ENCODE measurements at regions not wholly inside any gene's neighbourhood (a gene's known extent, or its start where the extent isn't known, plus 50 kb on each side); places are given as distances from the start of the nearest gene placed in this dataset.

GRCh38 chr13:106967391-106967790, 399.5 kb upstream of the ARGLU1 start:
- no peak overlapping the region for H3K4me2 ChIP-seq (ENCODE audit: insufficient read depth, insufficient read length, low read length)
- H3K9me3 ChIP-seq (ENCODE audit: control insufficient read depth, low read depth, low read length), result no peaks in the 10 kb centered on the region
- no peak overlapping the region for H4K5ac ChIP-seq (ENCODE audit: insufficient read length, low read depth, low read length)
- Mint-ChIP-seq H3K4me1 (no peaks in the 10 kb centered on the region; a peak in 1 of 4 replicates), H3K4me3 (no peak overlapping the region), H3K36me3 (ENCODE audit: insufficient read depth in 1 of 3, low read depth in 3 of 3) (no peaks in the 10 kb centered on the region), H3K27me3 (ENCODE audit: low read depth) (no peaks in the 10 kb centered on the region), H3K9me3 (no peaks in the 10 kb centered on the region), H3K27ac (no peak overlapping the region)
- no peak overlapping the region for H3K18ac ChIP-seq (ENCODE audit: insufficient read length, low read depth, low read length)
- no peak overlapping the region for H2AFZ ChIP-seq (ENCODE audit: low read length)
- H4K8ac ChIP-seq (replicated peaks; ENCODE audit: insufficient read length, low read depth, low read length), result no peak overlapping the region
- no peak overlapping the region for H3K14ac ChIP-seq (ENCODE audit: insufficient read depth, low read length)
- no peak overlapping the region for H2AK5ac ChIP-seq (ENCODE audit: insufficient read length, low read length)
- no peak overlapping the region for H4K91ac ChIP-seq (ENCODE audit: insufficient read length, low read depth, low read length)
- H2BK5ac ChIP-seq (ENCODE audit: insufficient read length, low read length), result no peak overlapping the region
- no peak overlapping the region for H3T11ph ChIP-seq (ENCODE audit: low read length)
- no peak overlapping the region for H3K9ac ChIP-seq (ENCODE audit: extremely low read depth, insufficient read length, low read length)
- H3K4me1 ChIP-seq (ENCODE audit: insufficient read depth, low read length), result no peaks in the 10 kb centered on the region
- no peak overlapping the region for H2BK12ac ChIP-seq (ENCODE audit: insufficient read length, low read depth, low read length)
- H3K4ac ChIP-seq (ENCODE audit: low read depth, low read length), result no peak overlapping the region
- no peak for DNase-seq
- no peaks in the 10 kb centered on the region for H4K20me1 ChIP-seq (ENCODE audit: control insufficient read depth, insufficient read depth, insufficient read length)
- no peak overlapping the region for H3K23ac ChIP-seq (ENCODE audit: insufficient read length, low read depth, low read length)
- no peak for TF ChIP-seq CTCF (conservative IDR thresholded peaks at IDR 0.05)
- no peak overlapping the region for H3K56ac ChIP-seq (ENCODE audit: insufficient read length, low read depth, low read length)
- no peaks in the 10 kb centered on the region for H3K23me2 ChIP-seq (ENCODE audit: insufficient read length, low read depth, low read length, poor library complexity, severe bottlenecking)
- no peak overlapping the region for H2BK120ac ChIP-seq (ENCODE audit: low read depth, low read length, poor library complexity, severe bottlenecking)
- H2BK20ac ChIP-seq (ENCODE audit: low read depth, low read length, poor library complexity, severe bottlenecking), result no peak overlapping the region
- no CpG with 5 or more reads among the region's 1 CpG for WGBS (ENCODE audit: extremely low coverage, insufficient read length, low lambda C conversion rate)
- H3K27ac ChIP-seq (ENCODE audit: insufficient read length, low read depth, low read length), result no peak overlapping the region
- H3K79me2 ChIP-seq (ENCODE audit: insufficient read depth, low read length), result no peaks in the 10 kb centered on the region
- H2BK15ac ChIP-seq (ENCODE audit: low read depth, low read length), result no peak overlapping the region
- no peaks in the 10 kb centered on the region for H3K79me1 ChIP-seq (ENCODE audit: insufficient read depth, low read depth, low read length, poor library complexity, severe bottlenecking)
- no peaks in the 10 kb centered on the region for H3K27me3 ChIP-seq (ENCODE audit: insufficient read depth, low read length)

Data from H9 (cell line).